ENCODE measurements at regions not wholly inside any gene's neighbourhood (a gene's known extent, or its start where the extent isn't known, plus 50 kb on each side); places are given as distances from the start of the nearest gene placed in this dataset.

GRCh38 chr2:51921076-51921475 is 889.1 kb upstream of the NRXN1 start:
- Histone ChIP-seq H3K36me3 (no peaks in the 10 kb centered on the region), H3K27me3 (replicated peaks; ENCODE audit: insufficient read depth) (no peaks in the 10 kb centered on the region), H3K4me3 (no peak overlapping the region), H3K9me3 (peaks cover 3% of the 10 kb centered on the region), H3K27ac (no peak overlapping the region), H3K4me1 (ENCODE audit: control insufficient read depth in 1 of 2, low read depth in 2 of 2) (no peaks in the 10 kb centered on the region)
- ATAC-seq (ENCODE audit: insufficient number of reproducible peaks, low FRiP score, low read depth): no peak
- TF ChIP-seq CTCF (IDR thresholded peaks at IDR 0.05): no peak
- DNase-seq (ENCODE audit: low spot score): no peak

GRCh38 chr2:51920509-51920908 is 888.6 kb upstream of the NRXN1 start:
- Histone ChIP-seq H3K27me3 (replicated peaks; ENCODE audit: insufficient read depth) (no peaks in the 10 kb centered on the region), H3K4me3 (no peak overlapping the region), H3K36me3 (no peaks in the 10 kb centered on the region), H3K27ac (no peak overlapping the region), H3K4me1 (ENCODE audit: control insufficient read depth in 1 of 2, low read depth in 2 of 2) (no peaks in the 10 kb centered on the region), H3K9me3 (peaks cover 3% of the 10 kb centered on the region)
- TF ChIP-seq CTCF (IDR thresholded peaks at IDR 0.05): no peak
- ATAC-seq (ENCODE audit: insufficient number of reproducible peaks, low FRiP score, low read depth): no peak
- no peak for DNase-seq (ENCODE audit: low spot score)

- H3K36me3 ChIP-seq: no peaks in the 10 kb centered on the region
- H3K4me3 ChIP-seq: no peak overlapping the region
- H3K9me3 ChIP-seq: no peaks in the 10 kb centered on the region
- ATAC-seq (ENCODE audit: insufficient number of reproducible peaks, low FRiP score, low read depth): no peak
- no peak for TF ChIP-seq CTCF (IDR thresholded peaks at IDR 0.05)
- no peaks in the 10 kb centered on the region for H3K4me1 ChIP-seq (ENCODE audit: control insufficient read depth in 1 of 2, low read depth in 2 of 2)
- H3K27ac ChIP-seq: no peak overlapping the region
- H3K27me3 ChIP-seq (replicated peaks; ENCODE audit: insufficient read depth): no peaks in the 10 kb centered on the region
- no peak for DNase-seq (ENCODE audit: low spot score)
These were observed 887.5 kb upstream of the NRXN1 start for GRCh38 chr2:51919395-51919794.

- TF ChIP-seq CTCF (IDR thresholded peaks at IDR 0.05): no peak
- no peaks in the 10 kb centered on the region for H3K4me1 ChIP-seq (ENCODE audit: control insufficient read depth in 1 of 2, low read depth in 2 of 2)
- DNase-seq (ENCODE audit: low spot score): no peak
- no peaks in the 10 kb centered on the region for H3K27me3 ChIP-seq (replicated peaks; ENCODE audit: insufficient read depth)
- no peak for ATAC-seq (ENCODE audit: insufficient number of reproducible peaks, low FRiP score, low read depth)
- H3K4me3 ChIP-seq: no peak overlapping the region
- no peak overlapping the region for H3K27ac ChIP-seq
- H3K36me3 ChIP-seq: no peaks in the 10 kb centered on the region
- H3K9me3 ChIP-seq: no peaks in the 10 kb centered on the region
These were observed 886.2 kb upstream of the NRXN1 start for GRCh38 chr2:51918113-51918512.

GRCh38 chr2:51903728-51904127 is 871.8 kb upstream of the NRXN1 start:
- TF ChIP-seq CTCF (IDR thresholded peaks at IDR 0.05): no peak
- ATAC-seq (ENCODE audit: insufficient number of reproducible peaks, low FRiP score, low read depth) (no peak), DNase-seq (ENCODE audit: low spot score) (no peak)
- H3K4me1 ChIP-seq (ENCODE audit: control insufficient read depth in 1 of 2, low read depth in 2 of 2): no peaks in the 10 kb centered on the region
- no peaks in the 10 kb centered on the region for H3K9me3 ChIP-seq
- no peak overlapping the region for H3K4me3 ChIP-seq
- H3K36me3 ChIP-seq: no peaks in the 10 kb centered on the region
- no peak overlapping the region for H3K27ac ChIP-seq
- H3K27me3 ChIP-seq (replicated peaks; ENCODE audit: insufficient read depth): no peaks in the 10 kb centered on the region

All from thoracic aorta (tissue), 2 donors.